Right atrium auricular region (tissue), 2 donors: ENCODE measurements at regions not wholly inside any gene's neighbourhood (a gene's known extent, or its start where the extent isn't known, plus 50 kb on each side); places are given as distances from the start of the nearest gene placed in this dataset.

Experiments used
- DNase-seq: peaks from one replicate; pipeline ENCODE4 v3.0.0-alpha.2; 2019; ENCODE audit warnings: low spot score
- H3K27ac ChIP-seq, 2 donors: fragments of 200-600 bp; sonication (generic); 1 replicate in 1 of 2; 2 replicates in 1 of 2; pipeline ENCODE4 v1.5.1; 2016 to 2019
- H3K27me3 ChIP-seq, 2 donors: fragments of 200-600 bp; sonication (generic); one replicate each; pipeline versions ENCODE4 v1.5.1 to v1.6.0; 2017 to 2019
- H3K36me3 ChIP-seq: fragments of 200-600 bp; sonication (generic); one replicate; pipeline ENCODE4 v1.5.1; 2016
- H3K4me1 ChIP-seq, 2 donors: fragments of 200-600 bp; sonication (generic); one replicate each; pipeline versions ENCODE4 v1.5.1 to v1.6.0; 2017 to 2019
- H3K4me3 ChIP-seq, 2 donors: fragments of 200-600 bp; sonication (generic); 1 replicate in 1 of 2; 2 replicates in 1 of 2; pipeline ENCODE4 v1.5.1; 2017 to 2019; ENCODE audit warnings: mild to moderate bottlenecking in 1 of 2, moderate library complexity in 1 of 2
- H3K9me3 ChIP-seq, 2 donors: fragments of 200-600 bp; sonication (generic); one replicate each; pipeline ENCODE4 v1.5.1; 2019
- CTCF ChIP-seq, 2 donors: fragments of 200-600 bp; sonication (generic); IDR thresholded peaks; one replicate each; pipeline ENCODE4 v1.5.1; 2019; ENCODE audit warnings: antibody characterized with exemption in 2 of 2

GRCh38 chr2:195304310-195304709, 352.7 kb upstream of the SLC39A10 start:
- DNase-seq, result no peak
- no peak for TF ChIP-seq CTCF (IDR thresholded peaks at IDR 0.05)
- H3K27ac ChIP-seq, result no peak overlapping the region
- no peaks in the 10 kb centered on the region for H3K27me3 ChIP-seq
- H3K4me1 ChIP-seq, result no peaks in the 10 kb centered on the region
- no peak overlapping the region for H3K4me3 ChIP-seq
- no peaks in the 10 kb centered on the region for H3K9me3 ChIP-seq
- no peaks in the 10 kb centered on the region for H3K36me3 ChIP-seq

GRCh38 chr2:195300631-195301030, 356.4 kb upstream of the SLC39A10 start:
- TF ChIP-seq CTCF (IDR thresholded peaks at IDR 0.05), result no peak
- H3K36me3 ChIP-seq, result no peaks in the 10 kb centered on the region
- no peak for DNase-seq
- H3K4me1 ChIP-seq, result no peaks in the 10 kb centered on the region
- no peaks in the 10 kb centered on the region for H3K27me3 ChIP-seq
- no peaks in the 10 kb centered on the region for H3K9me3 ChIP-seq
- H3K4me3 ChIP-seq, result no peak overlapping the region
- no peak overlapping the region for H3K27ac ChIP-seq

GRCh38 chr2:195299600-195299999, 357.4 kb upstream of the SLC39A10 start:
- H3K36me3 ChIP-seq, result no peaks in the 10 kb centered on the region
- H3K4me3 ChIP-seq, result no peak overlapping the region
- DNase-seq, result no peak
- H3K27me3 ChIP-seq, result no peaks in the 10 kb centered on the region
- no peaks in the 10 kb centered on the region for H3K9me3 ChIP-seq
- no peak overlapping the region for H3K27ac ChIP-seq
- TF ChIP-seq CTCF (IDR thresholded peaks at IDR 0.05), result no peak
- H3K4me1 ChIP-seq, result no peaks in the 10 kb centered on the region

- Histone ChIP-seq H3K4me3 (no peak overlapping the region), H3K4me1 (no peaks in the 10 kb centered on the region), H3K9me3 (peaks cover 0 to 5% of the 10 kb centered on the region in 2 donors), H3K36me3 (no peaks in the 10 kb centered on the region), H3K27me3 (no peaks in the 10 kb centered on the region), H3K27ac (no peak overlapping the region)
- no peak for DNase-seq
- no peak for TF ChIP-seq CTCF (IDR thresholded peaks at IDR 0.05)
Measured at GRCh38 chr2:195296490-195296889, 360.5 kb upstream of the SLC39A10 start.

- Histone ChIP-seq H3K27me3 (no peaks in the 10 kb centered on the region), H3K4me1 (no peaks in the 10 kb centered on the region)
Measured at GRCh38 chr2:195289081-195289480, 367.9 kb upstream of the SLC39A10 start.

More at GRCh38 chr2:195289081-195289480, 367.9 kb upstream of the SLC39A10 start:
- Histone ChIP-seq H3K4me3 (no peak overlapping the region), H3K27ac (no peak overlapping the region), H3K9me3 (peaks cover 0 to 5% of the 10 kb centered on the region in 2 donors), H3K36me3 (no peaks in the 10 kb centered on the region)
- DNase-seq, result no peak
- TF ChIP-seq CTCF (IDR thresholded peaks at IDR 0.05), result no peak
